ENCODE measurements at regions not wholly inside any gene's neighbourhood (a gene's known extent, or its start where the extent isn't known, plus 50 kb on each side); places are given as distances from the start of the nearest gene placed in this dataset.

DNA sequence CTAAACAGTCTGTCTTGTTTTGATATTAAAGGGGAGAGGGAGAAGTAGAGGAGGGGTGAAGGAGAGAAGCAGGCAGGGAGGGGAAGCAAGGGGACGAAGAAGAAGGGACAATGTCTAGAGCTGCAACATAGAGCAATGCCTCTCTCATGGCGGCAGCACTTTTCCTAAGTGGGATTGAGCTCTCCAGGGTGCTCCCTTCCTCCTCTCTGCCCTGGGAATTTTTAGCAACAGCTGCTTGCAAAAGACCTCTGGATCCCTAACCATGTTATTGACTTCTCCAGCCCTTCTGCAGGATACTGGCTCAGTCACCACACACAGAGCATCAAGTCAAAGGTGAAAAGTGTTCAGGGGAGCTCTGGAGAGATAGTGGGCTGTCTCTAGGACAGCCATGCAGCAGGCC lies 734.9 kb downstream of the EPHA4 start:
- no peaks in the 10 kb centered on the region for H3K4me1 ChIP-seq (ENCODE audit: insufficient read depth, low read length, severe bottlenecking)
- TF ChIP-seq EZH2 (IDR thresholded peaks at IDR 0.05; ENCODE audit: borderline replicate concordance, low read length): no peak
- TF ChIP-seq, protein P1, sequence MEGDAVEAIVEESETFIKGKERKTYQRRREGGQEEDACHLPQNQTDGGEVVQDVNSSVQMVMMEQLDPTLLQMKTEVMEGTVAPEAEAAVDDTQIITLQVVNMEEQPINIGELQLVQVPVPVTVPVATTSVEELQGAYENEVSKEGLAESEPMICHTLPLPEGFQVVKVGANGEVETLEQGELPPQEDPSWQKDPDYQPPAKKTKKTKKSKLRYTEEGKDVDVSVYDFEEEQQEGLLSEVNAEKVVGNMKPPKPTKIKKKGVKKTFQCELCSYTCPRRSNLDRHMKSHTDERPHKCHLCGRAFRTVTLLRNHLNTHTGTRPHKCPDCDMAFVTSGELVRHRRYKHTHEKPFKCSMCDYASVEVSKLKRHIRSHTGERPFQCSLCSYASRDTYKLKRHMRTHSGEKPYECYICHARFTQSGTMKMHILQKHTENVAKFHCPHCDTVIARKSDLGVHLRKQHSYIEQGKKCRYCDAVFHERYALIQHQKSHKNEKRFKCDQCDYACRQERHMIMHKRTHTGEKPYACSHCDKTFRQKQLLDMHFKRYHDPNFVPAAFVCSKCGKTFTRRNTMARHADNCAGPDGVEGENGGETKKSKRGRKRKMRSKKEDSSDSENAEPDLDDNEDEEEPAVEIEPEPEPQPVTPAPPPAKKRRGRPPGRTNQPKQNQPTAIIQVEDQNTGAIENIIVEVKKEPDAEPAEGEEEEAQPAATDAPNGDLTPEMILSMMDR (IDR thresholded peaks at IDR 0.05; ENCODE audit: low read length): no peak
- no peaks in the 10 kb centered on the region for H3K79me2 ChIP-seq (ENCODE audit: insufficient read depth, low read length)
- H4K20me1 ChIP-seq (ENCODE audit: insufficient read depth, low read length): no peaks in the 10 kb centered on the region
- no peak overlapping the region for H2AFZ ChIP-seq (ENCODE audit: low read length)
- no peaks in the 10 kb centered on the region for H3F3A ChIP-seq (ENCODE audit: insufficient read depth, low read length)
- H3K9ac ChIP-seq (ENCODE audit: low read length): no peak overlapping the region
- H3K9me3 ChIP-seq (ENCODE audit: low read length): no peaks in the 10 kb centered on the region
- no peak overlapping the region for H3K4me2 ChIP-seq (ENCODE audit: low read length)
- H3K9me2 ChIP-seq (ENCODE audit: low read depth, low read length): no peaks in the 10 kb centered on the region
- H3K36me3 ChIP-seq (ENCODE audit: insufficient read depth, low read length): no peaks in the 10 kb centered on the region
- no peak overlapping the region for H3K4me3 ChIP-seq (ENCODE audit: low read depth, low read length, poor library complexity, severe bottlenecking)
- H3K27ac ChIP-seq (ENCODE audit: low read depth, low read length, poor library complexity, severe bottlenecking): no peak overlapping the region
- H3K27me3 ChIP-seq (ENCODE audit: insufficient read depth, low read length): no peaks in the 10 kb centered on the region

DNA sequence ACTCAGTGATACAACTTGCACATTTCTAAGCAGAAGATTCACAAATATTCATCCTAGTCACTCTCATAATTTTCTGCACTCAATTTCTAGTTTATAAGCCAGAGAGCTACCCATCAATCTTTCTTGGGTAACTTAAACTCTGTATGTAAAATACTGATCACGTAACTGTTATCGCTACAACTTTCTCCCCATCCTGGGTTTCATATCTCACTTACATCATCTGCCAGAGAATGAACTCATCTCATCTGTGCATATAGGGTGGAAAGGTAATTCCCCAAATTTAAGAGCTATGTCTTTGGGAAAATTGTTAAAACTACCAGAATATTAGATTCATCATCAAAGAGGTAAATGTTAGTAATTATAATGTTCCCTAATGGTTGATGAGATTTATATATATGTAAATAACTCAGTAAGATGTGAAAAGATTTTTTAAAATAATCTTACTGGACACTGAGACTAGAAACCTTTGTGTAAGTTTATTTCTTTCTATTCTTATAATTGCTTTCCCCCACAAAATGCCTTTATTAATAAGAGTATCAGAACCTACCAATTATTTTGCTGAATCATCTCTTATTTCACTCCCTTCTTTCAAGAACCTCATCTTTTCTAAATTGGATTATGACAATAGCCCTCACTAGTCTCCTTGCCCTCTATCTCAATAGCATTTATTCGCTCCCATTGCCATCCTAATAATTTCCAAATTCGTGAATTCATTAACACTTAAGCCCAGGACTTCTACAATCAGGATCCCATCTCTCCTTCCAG lies 729.0 kb downstream of the EPHA4 start:
- TF ChIP-seq, protein P1 (IDR thresholded peaks at IDR 0.05; ENCODE audit: low read length): no peak
- TF ChIP-seq EZH2 (IDR thresholded peaks at IDR 0.05; ENCODE audit: borderline replicate concordance, low read length): no peak
- no peaks in the 10 kb centered on the region for H3K27me3 ChIP-seq (ENCODE audit: insufficient read depth, low read length)
- no peaks in the 10 kb centered on the region for H3K79me2 ChIP-seq (ENCODE audit: insufficient read depth, low read length)
- H3K27ac ChIP-seq (ENCODE audit: low read depth, low read length, poor library complexity, severe bottlenecking): no peak overlapping the region
- no peaks in the 10 kb centered on the region for H3K4me1 ChIP-seq (ENCODE audit: insufficient read depth, low read length, severe bottlenecking)
- no peak overlapping the region for H3K9ac ChIP-seq (ENCODE audit: low read length)
- H3K4me2 ChIP-seq (ENCODE audit: low read length): no peak overlapping the region
- H2AFZ ChIP-seq (ENCODE audit: low read length): no peak overlapping the region
- H3K4me3 ChIP-seq (ENCODE audit: low read depth, low read length, poor library complexity, severe bottlenecking): no peak overlapping the region
- no peaks in the 10 kb centered on the region for H3K9me3 ChIP-seq (ENCODE audit: low read length)
- H3K9me2 ChIP-seq (ENCODE audit: low read depth, low read length): no peaks in the 10 kb centered on the region
- no peaks in the 10 kb centered on the region for H3K36me3 ChIP-seq (ENCODE audit: insufficient read depth, low read length)
- no peaks in the 10 kb centered on the region for H3F3A ChIP-seq (ENCODE audit: insufficient read depth, low read length)
- no peaks in the 10 kb centered on the region for H4K20me1 ChIP-seq (ENCODE audit: insufficient read depth, low read length)

DNA sequence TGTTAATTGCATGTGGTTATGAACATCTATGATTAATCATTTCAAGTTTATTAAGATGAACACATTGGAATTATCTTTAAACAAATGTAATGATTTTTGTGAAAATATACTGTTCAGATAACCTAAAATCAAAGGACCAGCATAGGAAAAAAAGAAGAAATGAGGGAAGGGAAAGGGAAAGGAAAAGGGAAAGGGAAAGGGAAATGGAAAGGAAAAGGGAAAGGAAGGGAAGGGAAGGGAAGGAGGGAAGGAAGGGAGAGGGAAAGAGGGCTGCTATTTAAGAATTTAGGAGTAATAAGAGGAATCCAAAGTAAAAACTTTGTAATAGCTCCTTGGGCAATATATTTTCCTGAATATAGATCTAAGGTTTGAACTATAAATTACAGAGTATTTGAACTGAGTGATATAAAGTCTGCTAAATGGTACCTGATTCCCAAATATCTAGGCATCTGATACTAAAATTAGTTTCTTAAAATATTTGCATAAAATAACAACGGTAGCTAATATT lies 726.3 kb downstream of the EPHA4 start:
- no peak overlapping the region for H3K4me3 ChIP-seq (ENCODE audit: low read depth, low read length, poor library complexity, severe bottlenecking)
- no peaks in the 10 kb centered on the region for H3K9me3 ChIP-seq (ENCODE audit: low read length)
- H3K27me3 ChIP-seq (ENCODE audit: insufficient read depth, low read length): no peaks in the 10 kb centered on the region
- no peak overlapping the region for H3K27ac ChIP-seq (ENCODE audit: low read depth, low read length, poor library complexity, severe bottlenecking)
- no peak overlapping the region for H3K4me2 ChIP-seq (ENCODE audit: low read length)
- H3K79me2 ChIP-seq (ENCODE audit: insufficient read depth, low read length): no peaks in the 10 kb centered on the region
- H3F3A ChIP-seq (ENCODE audit: insufficient read depth, low read length): no peaks in the 10 kb centered on the region
- no peaks in the 10 kb centered on the region for H4K20me1 ChIP-seq (ENCODE audit: insufficient read depth, low read length)
- H3K9ac ChIP-seq (ENCODE audit: low read length): no peak overlapping the region
- H2AFZ ChIP-seq (ENCODE audit: low read length): no peak overlapping the region
- TF ChIP-seq, protein P1 (IDR thresholded peaks at IDR 0.05; ENCODE audit: low read length): no peak
- no peak for TF ChIP-seq EZH2 (IDR thresholded peaks at IDR 0.05; ENCODE audit: borderline replicate concordance, low read length)
- H3K36me3 ChIP-seq (ENCODE audit: insufficient read depth, low read length): no peaks in the 10 kb centered on the region
- H3K9me2 ChIP-seq (ENCODE audit: low read depth, low read length): no peaks in the 10 kb centered on the region
- no peaks in the 10 kb centered on the region for H3K4me1 ChIP-seq (ENCODE audit: insufficient read depth, low read length, severe bottlenecking)

Data from OCI-LY1 (cell line).